K562 (cell line): ENCODE measurements at regions not wholly inside any gene's neighbourhood (a gene's known extent, or its start where the extent isn't known, plus 50 kb on each side); places are given as distances from the start of the nearest gene placed in this dataset.

ENCODE experiments used
- ATAC-seq: fragments of 200-7000 bp; cut with Tn5 transposase; 3 replicates; pipeline ENCODE4 v1.9.1; 2020; ENCODE audit warnings: moderate library complexity
- BruUV-seq: library from RNA; stranded (reverse); fragments of 400-500 nt; replicated peaks from 2 replicates; lab custom pipeline; 2021; lab: Mats Ljungman, UMichigan
- CTCF ChIA-PET: fragments of 300-600 bp; formaldehyde crosslinking; extraction: SDS; loops from one replicate; lab custom pipeline; 2021; ENCODE audit warnings: low intra/inter-chr PET ratio; lab: Yijun Ruan, JAX
- POLR2A ChIA-PET: fragments of 300-600, 350-650 bp; sonication (Branson Sonifier 250); formaldehyde crosslinking; extraction: SDS; loops from one replicate; lab custom pipeline; 2021; ENCODE audit warnings: antibody characterized with exemption, inconsistent platforms; lab: Yijun Ruan, JAX
- DNase-seq, 4 experiments: peaks; one replicate each; pipeline versions ENCODE4 v3.0.0 to v3.0.0-alpha.2; 2011 to 2018; ENCODE audit warnings: low spot score in 3 of 4, mixed read lengths in 3 of 4; ENCODE audit errors: extremely low read depth in 1 of 4
- FAIRE-seq: peaks from 2 replicates; lab custom pipeline; 2011; peaks lifted over from hg19 to GRCh38; lab: Jason Lieb, UNC
- H2AFZ ChIP-seq: 2 replicates; pipeline ENCODE4 v1.6.0; 2011; ENCODE audit warnings: low read depth, low read length, control low read depth, inconsistent platforms
- H3K27ac ChIP-seq: fragments of 200-600 bp; 3 replicates; pipeline ENCODE4 v1.8.0; 2011; ENCODE audit warnings: low read depth, mild to moderate bottlenecking, control low read depth, inconsistent platforms, low read length, moderate library complexity, mixed read lengths; ENCODE audit errors: extremely low read depth
- H3K27me3 ChIP-seq, 2 experiments: fragments of 300-600 bp in 1 of 2; 2 replicates in 1 of 2; 3 replicates in 1 of 2; pipeline versions ENCODE4 v1.6.0 to v1.8.0; 2011; ENCODE audit warnings: inconsistent platforms in 2 of 2, low read length in 2 of 2, mild to moderate bottlenecking in 1 of 2, mixed read lengths in 1 of 2, moderate library complexity in 1 of 2; ENCODE audit not compliant: control insufficient read depth in 2 of 2, insufficient read depth in 2 of 2
- H3K36me3 ChIP-seq: fragments of 300-600 bp; 3 replicates; pipeline ENCODE4 v1.8.0; 2011; ENCODE audit warnings: mild to moderate bottlenecking, low read length, inconsistent platforms; ENCODE audit not compliant: control insufficient read depth, insufficient read depth
- H3K4me1 ChIP-seq, 2 experiments: fragments of 200-600 bp in 1 of 2; replicated peaks in 1 of 2; 2 replicates in 1 of 2; 3 replicates in 1 of 2; pipeline versions ENCODE4 v1.5.1 to v1.8.0; 2011; ENCODE audit warnings: inconsistent platforms in 2 of 2, low read length in 2 of 2, mild to moderate bottlenecking in 1 of 2, mixed read lengths in 1 of 2, moderate library complexity in 1 of 2; ENCODE audit not compliant: control insufficient read depth in 2 of 2, insufficient read depth in 2 of 2
- H3K4me2 ChIP-seq: 2 replicates; pipeline ENCODE4 v1.6.1; 2011; ENCODE audit warnings: low read length, control low read depth, inconsistent platforms, mixed read lengths; ENCODE audit not compliant: insufficient read depth
- H3K4me3 ChIP-seq: fragments of 200-600 bp; sonication (generic), shearing (Covaris generic); 2 replicates; pipeline ENCODE4 v1.5.1; 2016; ENCODE audit warnings: control low read depth, inconsistent platforms
- H3K79me2 ChIP-seq: fragments of 200-600 bp; 3 replicates; pipeline ENCODE4 v1.8.0; 2011; ENCODE audit warnings: low read length, inconsistent platforms; ENCODE audit not compliant: control insufficient read depth, insufficient read depth
- H3K9ac ChIP-seq, 2 experiments: 2 replicates each; pipeline versions ENCODE4 v1.6.0 to v1.6.1; 2011; ENCODE audit warnings: low read depth in 2 of 2, low read length in 2 of 2, control low read depth in 1 of 2, inconsistent platforms in 1 of 2, mild to moderate bottlenecking in 1 of 2, mixed read lengths in 1 of 2; ENCODE audit not compliant: insufficient read depth in 1 of 2
- H3K9me1 ChIP-seq: one replicate; pipeline ENCODE4 v1.6.0; 2011; ENCODE audit warnings: inconsistent platforms, mild to moderate bottlenecking, low read length, moderate library complexity; ENCODE audit not compliant: control insufficient read depth, insufficient read depth
- H3K9me3 ChIP-seq: replicated peaks from 2 replicates; pipeline ENCODE4 v1.5.1; 2011; ENCODE audit warnings: low read depth, low read length, inconsistent platforms; ENCODE audit not compliant: control insufficient read depth, insufficient read depth
- H4K20me1 ChIP-seq: replicated peaks from 2 replicates; pipeline ENCODE4 v1.6.1; 2011; ENCODE audit warnings: low read length, inconsistent platforms, mixed read lengths; ENCODE audit not compliant: control insufficient read depth, insufficient read depth
- ARID3B ChIP-seq: fragments of 250-450 bp; sonication (Bioruptor Pico); IDR thresholded peaks from 2 replicates; pipeline ENCODE4 v1.4.0; 2020; ENCODE audit warnings: borderline replicate concordance
- BRD9 ChIP-seq: fragments of 450-650 bp; IDR thresholded peaks from 2 replicates; pipeline ENCODE4 v1.6.1; 2018; ENCODE audit warnings: low read depth; ENCODE audit not compliant: partially characterized antibody
- BRF2 ChIP-seq: IDR thresholded peaks from 3 replicates; pipeline ENCODE4 v1.6.1; 2011; ENCODE audit warnings: borderline replicate concordance, mild to moderate bottlenecking; ENCODE audit not compliant: insufficient read length, insufficient read depth
- FOXM1 ChIP-seq, 2 experiments: fragments of 450-650 bp in 1 of 2; sonication (generic) in 1 of 2; formaldehyde crosslinking in 1 of 2; IDR thresholded peaks; 2 replicates each; pipeline versions ENCODE4 v1.6.1 to v1.9.0; 2017 to 2022; ENCODE audit warnings: low read depth in 2 of 2, mild to moderate bottlenecking in 2 of 2, missing genetic modification reagents in 1 of 2, moderate library complexity in 1 of 2
- MYBL2 ChIP-seq, 2 experiments: fragments of 450-650 bp in 1 of 2; sonication (generic) in 1 of 2; formaldehyde crosslinking in 1 of 2; IDR thresholded peaks; 2 replicates each; pipeline versions ENCODE4 v1.6.1 to v1.8.1; 2017 to 2022; ENCODE audit warnings: borderline replicate concordance in 1 of 2, inconsistent platforms in 1 of 2, low read depth in 1 of 2, mild to moderate bottlenecking in 1 of 2, missing genetic modification reagents in 1 of 2, moderate library complexity in 1 of 2
- NFIX ChIP-seq: fragments of 250-450 bp; sonication (Bioruptor Pico); IDR thresholded peaks from 2 replicates; pipeline ENCODE4 v1.4.0; 2020; ENCODE audit warnings: low read depth, mild to moderate bottlenecking, moderate library complexity
- WGBS: fragments of 100-300 bp; shearing (Covaris generic); methylation state at CpG from one replicate; pipeline ENCODE4 v1.1.6; 2016; ENCODE audit warnings: low coverage, mixed read lengths; ENCODE audit not compliant: insufficient coverage; ENCODE audit errors: missing lambda C conversion rate; 5-methylcytosine and 5-hydroxymethylcytosine counted together
- in situ Hi-C: fragments of 300-500 bp; cut with MboI; formaldehyde crosslinking; loops from 4 replicates; pipeline ENCODE4 v1.15.0; 2018; ENCODE audit warnings: inconsistent platforms, mixed read lengths
- intact Hi-C: fragments of 100-400 bp; cut with micrococcal nuclease; formaldehyde crosslinking; loops from 2 replicates; pipeline ENCODE4 v1.14.2; 2022

GRCh38 chr6:100307561-100307960 is 157.2 kb downstream of the SIM1 start:
- CTCF ChIA-PET, result no interaction called here
- no TSS peak for BruUV-seq
- 9% methylated on average over 1 of the region's 1 CpG for WGBS
- Histone ChIP-seq H3K9me1 (no peaks in the 10 kb centered on the region), H3K9me3 (no peaks in the 10 kb centered on the region), H3K36me3 (no peaks in the 10 kb centered on the region), H3K79me2 (no peaks in the 10 kb centered on the region), H3K4me1 (no peaks in the 10 kb centered on the region), H3K27ac (no peak overlapping the region), H2AFZ (no peak overlapping the region), H3K9ac (no peak overlapping the region), H3K4me2 (no peak overlapping the region), H3K27me3 (peaks cover 0 to 6% of the 10 kb centered on the region in 2 experiments; a peak in 1 of 5 replicates), H4K20me1 (no peaks in the 10 kb centered on the region), H3K4me3 (no peak overlapping the region)
- FAIRE-seq, result no peak
- in situ Hi-C loops, result no loop called here
- no peak for TF ChIP-seq FOXM1 (IDR thresholded peaks at IDR 0.05; ENCODE audit: low read depth)
- no peak for TF ChIP-seq FOXM1 (CRISPR knock-in tag; IDR thresholded peaks at IDR 0.05; ENCODE audit: low read depth)
- TF ChIP-seq BRF2, result no peak
- TF ChIP-seq NFIX, result no peak
- TF ChIP-seq BRD9, result no peak
- no peak for TF ChIP-seq ARID3B (CRISPR knock-in tag)
- no peak for TF ChIP-seq MYBL2 (IDR thresholded peaks at IDR 0.05; ENCODE audit: low read depth)
- no peak for TF ChIP-seq MYBL2 (CRISPR knock-in tag; IDR thresholded peaks at IDR 0.05; ENCODE audit: borderline replicate concordance)
- DNase-seq, result no peak
- intact Hi-C loops, result no loop called here
- ATAC-seq, result no peak
- POLR2A ChIA-PET, result no interaction called here
